22Rv1 (cell line): ENCODE measurements at regions not wholly inside any gene's neighbourhood (a gene's known extent, or its start where the extent isn't known, plus 50 kb on each side); places are given as distances from the start of the nearest gene placed in this dataset.

Experiments
- ZFX ChIP-seq: fragments of 450-650 bp; IDR thresholded peaks from 2 replicates; pipeline ENCODE4 v1.6.1; 2017; ENCODE audit warnings: antibody characterized with exemption, borderline replicate concordance
- TF ChIP-seq, protein P1 (sequence below): fragments of 450-650 bp; IDR thresholded peaks from 2 replicates; pipeline ENCODE4 v1.5.1; 2017; ENCODE audit warnings: mild to moderate bottlenecking

DNA sequence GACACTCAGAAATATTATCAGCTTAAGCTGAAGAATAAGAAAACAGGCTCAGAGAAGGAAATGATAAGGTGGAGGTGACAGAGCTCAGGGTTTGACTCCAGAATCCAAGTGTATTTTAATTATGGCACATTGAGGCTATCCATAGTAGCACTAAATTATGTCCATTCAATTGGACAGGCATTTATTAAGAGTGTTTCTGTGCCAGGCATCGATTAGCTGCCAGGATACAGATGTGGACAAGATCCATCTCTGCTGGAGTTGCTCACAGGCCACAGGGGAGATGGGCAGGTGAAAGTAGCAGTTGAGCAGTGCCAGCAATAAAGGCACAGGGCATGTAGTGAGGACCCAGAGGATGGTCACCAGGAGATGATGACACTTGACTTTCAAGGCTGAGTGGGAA lies 592.5 kb downstream of the INSC start:
- TF ChIP-seq, protein P1, sequence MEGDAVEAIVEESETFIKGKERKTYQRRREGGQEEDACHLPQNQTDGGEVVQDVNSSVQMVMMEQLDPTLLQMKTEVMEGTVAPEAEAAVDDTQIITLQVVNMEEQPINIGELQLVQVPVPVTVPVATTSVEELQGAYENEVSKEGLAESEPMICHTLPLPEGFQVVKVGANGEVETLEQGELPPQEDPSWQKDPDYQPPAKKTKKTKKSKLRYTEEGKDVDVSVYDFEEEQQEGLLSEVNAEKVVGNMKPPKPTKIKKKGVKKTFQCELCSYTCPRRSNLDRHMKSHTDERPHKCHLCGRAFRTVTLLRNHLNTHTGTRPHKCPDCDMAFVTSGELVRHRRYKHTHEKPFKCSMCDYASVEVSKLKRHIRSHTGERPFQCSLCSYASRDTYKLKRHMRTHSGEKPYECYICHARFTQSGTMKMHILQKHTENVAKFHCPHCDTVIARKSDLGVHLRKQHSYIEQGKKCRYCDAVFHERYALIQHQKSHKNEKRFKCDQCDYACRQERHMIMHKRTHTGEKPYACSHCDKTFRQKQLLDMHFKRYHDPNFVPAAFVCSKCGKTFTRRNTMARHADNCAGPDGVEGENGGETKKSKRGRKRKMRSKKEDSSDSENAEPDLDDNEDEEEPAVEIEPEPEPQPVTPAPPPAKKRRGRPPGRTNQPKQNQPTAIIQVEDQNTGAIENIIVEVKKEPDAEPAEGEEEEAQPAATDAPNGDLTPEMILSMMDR = no peak
- TF ChIP-seq ZFX = no peak
